Fibroblast of skin of scalp (primary cell): ENCODE measurements at regions not wholly inside any gene's neighbourhood (a gene's known extent, or its start where the extent isn't known, plus 50 kb on each side); places are given as distances from the start of the nearest gene placed in this dataset.

Source experiments
- DNase-seq: peaks from one replicate; pipeline ENCODE4 v3.0.0-alpha.2; 2013

GRCh38 chr11:45723397-45723796, 58.0 kb upstream of the CHST1 start:
- no peak for DNase-seq

- DNase-seq: no peak
These were observed 56.7 kb upstream of the CHST1 start for GRCh38 chr11:45722144-45722543.

- DNase-seq: no peak
These were observed 52.1 kb upstream of the CHST1 start for GRCh38 chr11:45717526-45717925.

- DNase-seq: no peak
These were observed 50.0 kb upstream of the CHST1 start for GRCh38 chr11:45715418-45715817.
